Natural killer cell (primary cell): ENCODE measurements at regions not wholly inside any gene's neighbourhood (a gene's known extent, or its start where the extent isn't known, plus 50 kb on each side); places are given as distances from the start of the nearest gene placed in this dataset.

Experiments
- ATAC-seq, 3 donors: fragments of 150-1000 bp in 2 of 3; fragments of 200-7000 bp in 1 of 3; cut with Tn5 transposase; 1 replicate in 1 of 3; 2 replicates in 2 of 3; pipeline ENCODE4 v1.10.0; 2021; ENCODE audit warnings: mild to moderate bottlenecking in 2 of 3, moderate library complexity in 2 of 3
- DNase-seq, 2 donors: peaks; one replicate each; pipeline versions ENCODE4 v3.0.0 to v3.0.0-alpha.2; 2013 to 2021; ENCODE audit warnings: mixed read lengths in 1 of 2
- H3K27ac ChIP-seq: one replicate; pipeline ENCODE4 v1.5.1; 2013; ENCODE audit warnings: mild to moderate bottlenecking, low read length
- H3K27me3 ChIP-seq: one replicate; pipeline ENCODE4 v1.6.1; 2013; ENCODE audit warnings: low read length; ENCODE audit not compliant: control insufficient read depth, insufficient read depth
- H3K36me3 ChIP-seq: one replicate; pipeline ENCODE4 v1.6.1; 2013; ENCODE audit warnings: low read length; ENCODE audit not compliant: control insufficient read depth, insufficient read depth
- H3K4me1 ChIP-seq: one replicate; pipeline ENCODE4 v1.6.1; 2013; ENCODE audit warnings: low read length; ENCODE audit not compliant: control insufficient read depth, insufficient read depth
- H3K4me3 ChIP-seq: one replicate; pipeline ENCODE4 v1.5.1; 2013; ENCODE audit warnings: low read length
- H3K9me3 ChIP-seq: one replicate; pipeline ENCODE4 v1.6.1; 2013; ENCODE audit warnings: low read length; ENCODE audit not compliant: control insufficient read depth, insufficient read depth
- H3K27ac Mint-ChIP-seq, 2 donors: one replicate each; pipeline ENCODE4 v1.8.0; 2022; ENCODE audit warnings: mild to moderate bottlenecking in 2 of 2, mixed read lengths in 2 of 2, moderate library complexity in 1 of 2
- H3K27me3 Mint-ChIP-seq, 2 donors: one replicate each; pipeline ENCODE4 v1.8.0; 2022; ENCODE audit warnings: low read depth in 2 of 2, mixed read lengths in 2 of 2
- H3K36me3 Mint-ChIP-seq: one replicate; pipeline ENCODE4 v1.8.0; 2022; ENCODE audit warnings: mixed read lengths
- H3K4me1 Mint-ChIP-seq, 2 donors: one replicate each; pipeline ENCODE4 v1.8.0; 2022; ENCODE audit warnings: mixed read lengths in 2 of 2
- H3K4me3 Mint-ChIP-seq: one replicate; pipeline ENCODE4 v1.8.0; 2022; ENCODE audit warnings: mild to moderate bottlenecking, moderate library complexity, mixed read lengths
- H3K9me3 Mint-ChIP-seq, 2 donors: one replicate each; pipeline ENCODE4 v1.8.0; 2022; ENCODE audit warnings: mixed read lengths in 2 of 2
- CTCF ChIP-seq: fragments of 200-600 bp; IDR thresholded peaks from one replicate; pipeline ENCODE4 v1.8.0; 2022; ENCODE audit warnings: antibody characterized with exemption
- WGBS: methylation state at CpG from one replicate; pipeline ENCODE4 v1.1.7; 2013; ENCODE audit warnings: missing lambda C conversion rate; ENCODE audit not compliant: insufficient coverage; 5-methylcytosine and 5-hydroxymethylcytosine counted together
- intact Hi-C: fragments of 100-400 bp; cut with micrococcal nuclease; formaldehyde crosslinking; loops from one replicate; pipeline ENCODE4 v1.14.2; 2022

GRCh38 chr10:33731322-33731721, 396.9 kb upstream of the NRP1 start:
- no peak overlapping the region for H3K4me3 ChIP-seq
- no peak for TF ChIP-seq CTCF
- no peaks in the 10 kb centered on the region for H3K9me3 Mint-ChIP-seq
- peaks cover 16 to 25% of the 10 kb centered on the region in 2 donors for H3K4me1 Mint-ChIP-seq
- peaks cover 12 to 37% of the 10 kb centered on the region in 2 donors for H3K27me3 Mint-ChIP-seq
- peaks cover 14% of the 10 kb centered on the region for H3K4me1 ChIP-seq
- no peak for DNase-seq
- no peak for ATAC-seq
- no peak overlapping the region for H3K27ac ChIP-seq
- H3K36me3 ChIP-seq, result no peaks in the 10 kb centered on the region
- 74% methylated on average over 6 of the region's 6 CpGs for WGBS
- H3K4me3 Mint-ChIP-seq, result no peak overlapping the region
- no peaks in the 10 kb centered on the region for H3K27me3 ChIP-seq
- H3K36me3 Mint-ChIP-seq, result no peaks in the 10 kb centered on the region
- H3K9me3 ChIP-seq, result no peaks in the 10 kb centered on the region
- no peak overlapping the region for H3K27ac Mint-ChIP-seq
- intact Hi-C loops, result no loop called here

GRCh38 chr10:33725430-33725829, 391.0 kb upstream of the NRP1 start:
- Histone ChIP-seq H3K27me3 (no peaks in the 10 kb centered on the region), H3K9me3 (no peaks in the 10 kb centered on the region), H3K4me3 (no peak overlapping the region), H3K36me3 (no peaks in the 10 kb centered on the region), H3K27ac (no peak overlapping the region), H3K4me1 (no peaks in the 10 kb centered on the region)
- Mint-ChIP-seq H3K4me3 (no peak overlapping the region), H3K27ac (no peak overlapping the region), H3K9me3 (no peaks in the 10 kb centered on the region), H3K36me3 (no peaks in the 10 kb centered on the region), H3K27me3 (peaks cover 2 to 17% of the 10 kb centered on the region in 2 donors), H3K4me1 (peaks cover 0 to 7% of the 10 kb centered on the region in 2 donors)
- 81% methylated on average over 3 of the region's 4 CpGs for WGBS
- DNase-seq (no peak), ATAC-seq (no peak)
- intact Hi-C loops, result no loop called here
- TF ChIP-seq CTCF, result no peak

GRCh38 chr10:33723181-33723580, 388.7 kb upstream of the NRP1 start:
- Mint-ChIP-seq H3K4me1 (no peaks in the 10 kb centered on the region), H3K27me3 (no peaks in the 10 kb centered on the region), H3K4me3 (no peak overlapping the region), H3K9me3 (peaks cover 0 to 2% of the 10 kb centered on the region in 2 donors), H3K27ac (no peak overlapping the region), H3K36me3 (no peaks in the 10 kb centered on the region)
- no peaks in the 10 kb centered on the region for H3K27me3 ChIP-seq
- H3K36me3 ChIP-seq, result no peaks in the 10 kb centered on the region
- WGBS, result 60% methylated on average over 2 of the region's 2 CpGs
- peaks cover 3% of the 10 kb centered on the region for H3K9me3 ChIP-seq
- intact Hi-C loops, result no loop called here
- no peak overlapping the region for H3K27ac ChIP-seq
- ATAC-seq, result no peak
- DNase-seq, result no peak
- no peak for TF ChIP-seq CTCF
- no peak overlapping the region for H3K4me3 ChIP-seq
- H3K4me1 ChIP-seq, result no peaks in the 10 kb centered on the region

GRCh38 chr10:33722067-33722466, 387.6 kb upstream of the NRP1 start:
- TF ChIP-seq CTCF, result no peak
- DNase-seq, result no peak
- peaks cover 0 to 2% of the 10 kb centered on the region in 2 donors for H3K9me3 Mint-ChIP-seq
- Histone ChIP-seq H3K27me3 (no peaks in the 10 kb centered on the region), H3K36me3 (no peaks in the 10 kb centered on the region), H3K4me3 (no peak overlapping the region), H3K27ac (no peak overlapping the region), H3K9me3 (peaks cover 3% of the 10 kb centered on the region), H3K4me1 (no peaks in the 10 kb centered on the region)
- no peaks in the 10 kb centered on the region for H3K36me3 Mint-ChIP-seq
- H3K4me3 Mint-ChIP-seq, result no peak overlapping the region
- intact Hi-C loops, result no loop called here
- no peaks in the 10 kb centered on the region for H3K4me1 Mint-ChIP-seq
- 77% methylated on average over 1 of the region's 3 CpGs for WGBS
- H3K27ac Mint-ChIP-seq, result no peak overlapping the region
- ATAC-seq, result no peak
- no peaks in the 10 kb centered on the region for H3K27me3 Mint-ChIP-seq
